Anterior cingulate cortex (tissue), 58 donors: ENCODE measurements at regions not wholly inside any gene's neighbourhood (a gene's known extent, or its start where the extent isn't known, plus 50 kb on each side); places are given as distances from the start of the nearest gene placed in this dataset.
"Not testable (repeated sequence)": the region's sequence is repeated elsewhere in the genome, so short reads cannot be mapped to it uniquely, and the experiment has no call there.

Experiments
- DNase-seq, 58 donors: peaks; one replicate each; lab custom pipeline; 2025; lab: John Stamatoyannopoulos, UW

- DNase-seq: no peak
These were observed 151.5 kb downstream of the KCNJ2 start for GRCh38 chr17:70320673-70321345.

DNA sequence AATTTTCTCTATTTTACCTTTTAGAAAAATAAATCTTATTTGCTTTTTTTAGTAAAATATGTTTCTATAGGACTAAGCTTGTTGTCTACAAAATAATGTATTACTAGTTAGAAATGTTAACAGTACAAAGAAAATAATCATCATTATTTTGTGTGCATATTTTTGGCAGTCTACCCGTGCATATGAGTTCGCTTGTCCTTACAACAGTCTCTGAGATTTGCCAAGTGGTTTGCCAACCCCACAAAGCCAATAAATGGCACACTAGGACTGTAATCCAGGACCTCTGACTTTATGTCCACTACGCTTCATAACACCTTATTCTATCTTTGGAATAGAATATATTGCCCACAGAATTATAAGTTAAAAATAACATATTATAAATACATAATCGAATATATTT, 152.0 kb downstream of the KCNJ2 start:
- no peak for DNase-seq

DNA sequence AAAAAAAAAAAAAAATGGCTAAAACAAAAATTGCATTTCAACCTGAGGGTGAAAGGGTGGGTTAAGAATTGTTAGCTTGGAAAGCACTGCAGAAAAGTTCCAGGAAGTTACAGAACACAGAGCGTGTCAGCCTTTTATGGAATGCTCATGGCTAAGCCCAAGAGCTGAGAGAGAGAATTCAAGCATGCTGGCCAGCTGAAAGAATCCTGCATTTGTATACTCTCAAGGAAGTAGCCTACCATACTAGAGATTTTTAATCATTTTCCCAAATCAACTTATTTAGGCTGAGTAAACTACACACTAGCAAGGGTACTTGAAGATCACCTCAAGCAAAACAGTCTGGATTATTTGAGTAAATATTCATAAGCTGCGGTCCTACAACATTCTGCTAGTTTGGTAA, 153.9 kb downstream of the KCNJ2 start:
- DNase-seq: no peak

GRCh38 chr17:70324031-70324430, 154.7 kb downstream of the KCNJ2 start:
- DNase-seq: no peak

GRCh38 chr17:70327279-70327678, 157.9 kb downstream of the KCNJ2 start:
- no peak for DNase-seq

GRCh38 chr17:70327723-70328122, 158.4 kb downstream of the KCNJ2 start:
- DNase-seq: no peak

GRCh38 chr17:70329721-70330120, 160.4 kb downstream of the KCNJ2 start:
- no peak for DNase-seq

- DNase-seq: not testable (repeated sequence)
These were observed 161.7 kb downstream of the KCNJ2 start for GRCh38 chr17:70331066-70331465.

DNA sequence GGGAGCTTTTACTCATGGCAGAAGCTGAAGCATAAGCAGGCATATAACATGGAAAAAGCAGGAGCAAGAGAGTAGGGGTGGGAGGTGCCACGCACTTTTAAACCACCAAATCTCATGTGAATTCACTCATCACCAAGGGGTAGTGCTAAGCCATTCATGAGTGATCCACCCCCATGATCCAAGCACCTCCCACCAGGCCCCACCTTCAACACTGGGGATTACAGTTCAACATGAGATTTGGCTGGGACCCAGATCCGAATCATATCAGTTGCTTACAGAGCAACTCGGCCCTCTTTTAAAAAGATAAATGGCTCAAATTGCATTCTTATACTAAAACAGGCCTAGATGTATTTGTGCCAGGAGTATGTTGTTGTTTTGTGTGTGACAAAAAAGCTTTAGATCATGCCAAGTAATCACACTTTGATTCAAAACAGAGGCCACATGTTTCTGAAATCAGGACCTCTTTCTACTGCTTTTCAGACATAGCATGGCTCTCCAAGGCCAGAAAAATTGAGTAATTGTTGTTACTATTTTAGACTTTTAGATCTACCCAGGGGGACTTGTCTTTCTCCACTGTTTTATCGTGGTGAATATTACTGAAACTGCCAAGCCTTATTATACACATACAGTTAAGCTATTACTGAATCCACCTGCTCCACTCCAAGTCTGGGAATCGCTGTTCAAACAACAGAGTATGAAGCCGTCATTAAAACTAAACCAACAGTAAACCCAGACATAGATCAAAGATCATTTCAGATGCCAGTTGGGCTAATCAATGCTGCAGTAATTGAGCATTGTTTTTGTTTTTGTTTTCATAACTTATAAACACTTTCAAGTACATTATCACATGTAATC, 163.3 kb downstream of the KCNJ2 start:
- DNase-seq: no peak

GRCh38 chr17:70336411-70336810, 167.1 kb downstream of the KCNJ2 start:
- DNase-seq: no peak

DNA sequence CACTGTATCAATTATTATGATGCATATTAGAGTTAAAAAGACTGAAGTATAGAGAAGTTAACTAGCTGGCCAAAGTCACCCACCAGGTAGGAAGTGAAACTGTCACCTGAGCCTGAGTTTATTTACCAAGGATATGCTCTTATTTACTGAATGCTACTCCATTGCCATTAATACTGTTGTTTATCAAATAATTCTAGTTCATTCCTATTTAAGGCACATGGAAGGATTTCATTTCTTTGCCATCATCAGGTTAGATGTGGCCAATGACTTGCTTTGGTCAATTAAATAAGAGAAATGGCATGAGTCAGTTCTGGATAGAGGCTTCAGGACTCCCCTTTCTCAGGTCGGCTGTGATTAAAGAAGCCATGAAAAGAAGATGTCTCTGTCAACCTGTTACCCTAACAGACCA, 169.6 kb downstream of the KCNJ2 start:
- DNase-seq: no peak

- DNase-seq: no peak
These were observed 173.8 kb downstream of the KCNJ2 start for GRCh38 chr17:70343114-70343513.

- DNase-seq: no peak
These were observed 175.2 kb downstream of the KCNJ2 start for GRCh38 chr17:70344386-70345060.

- DNase-seq: no peak
These were observed 175.7 kb downstream of the KCNJ2 start for GRCh38 chr17:70345061-70345460.

GRCh38 chr17:70352834-70353233, 183.5 kb downstream of the KCNJ2 start:
- no peak for DNase-seq

- no peak for DNase-seq
These were observed 184.2 kb downstream of the KCNJ2 start for GRCh38 chr17:70353408-70354092.

GRCh38 chr17:70355185-70355584, 185.9 kb downstream of the KCNJ2 start:
- DNase-seq: no peak

DNA sequence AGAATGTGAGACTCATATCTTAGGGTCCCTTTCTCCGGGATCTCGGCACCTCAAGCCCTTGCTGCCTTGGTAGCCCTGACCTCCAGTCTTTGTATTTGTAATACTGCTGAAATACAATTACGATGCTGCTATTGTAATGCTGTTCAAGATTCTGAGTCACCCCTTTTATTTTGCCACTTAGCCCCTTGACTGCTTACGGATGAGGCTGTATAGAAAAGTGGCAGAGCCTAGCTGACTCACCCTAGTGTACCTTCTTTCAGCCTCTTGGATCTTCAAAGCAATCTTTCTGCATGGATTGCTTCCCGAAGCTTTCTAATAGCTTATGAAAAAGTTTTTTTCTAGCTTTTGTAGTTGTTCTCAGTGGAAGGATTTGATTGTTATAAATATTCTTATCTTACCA, 187.9 kb downstream of the KCNJ2 start:
- no peak for DNase-seq

DNA sequence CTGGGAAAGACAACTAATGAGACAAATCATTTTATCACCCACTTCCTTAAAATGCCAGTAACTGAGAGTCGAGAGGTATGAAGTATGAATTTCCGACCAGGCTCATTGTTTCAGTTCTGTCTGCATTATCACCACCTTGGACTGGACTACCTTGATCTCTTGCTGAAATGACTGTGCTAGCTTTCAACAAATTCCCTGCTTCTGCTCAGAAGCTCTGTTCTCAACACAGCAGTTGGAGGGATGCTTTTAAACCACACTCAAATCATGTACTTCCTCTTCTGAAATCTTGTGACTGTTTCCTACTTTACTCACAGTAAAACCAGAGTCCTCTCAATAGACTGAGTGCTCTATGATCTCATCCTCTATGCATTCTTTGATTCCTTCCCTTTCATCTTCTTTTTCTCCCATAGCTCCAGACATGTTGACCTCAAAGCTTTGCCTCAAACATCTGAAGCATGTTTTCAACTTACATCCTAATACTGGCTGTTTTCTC, 195.8 kb downstream of the KCNJ2 start:
- DNase-seq: no peak

- no peak for DNase-seq
These were observed 197.1 kb downstream of the KCNJ2 start for GRCh38 chr17:70366386-70366785.

DNA sequence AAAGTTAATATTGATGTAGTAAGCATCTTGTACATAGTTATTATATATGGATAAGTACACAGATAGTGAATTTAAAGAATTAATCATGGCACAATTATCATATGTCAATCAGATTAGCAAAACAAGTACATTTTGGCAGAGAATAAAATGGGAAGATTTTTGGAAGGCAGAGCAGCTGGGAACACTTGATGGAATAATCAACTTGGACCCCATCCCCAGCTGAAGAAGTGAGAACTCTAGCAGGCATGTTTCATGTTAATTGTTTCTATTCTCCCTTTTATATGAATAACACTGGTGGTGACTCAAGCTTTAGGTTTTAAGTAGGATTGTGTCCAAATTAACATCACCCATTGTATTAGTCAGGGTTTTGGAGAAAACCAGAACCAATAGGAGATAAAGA, 198.7 kb downstream of the KCNJ2 start:
- DNase-seq: no peak
